Cardiac septum (tissue), 1 donor: ENCODE measurements at regions not wholly inside any gene's neighbourhood (a gene's known extent, or its start where the extent isn't known, plus 50 kb on each side); places are given as distances from the start of the nearest gene placed in this dataset.

ENCODE experiments used
- DNase-seq: peaks from one replicate; pipeline ENCODE4 v3.0.0-alpha.2; 2020; ENCODE audit warnings: low spot score
- intact Hi-C: fragments of 100-400 bp; cut with DNase I; formaldehyde crosslinking; loops from one replicate; pipeline ENCODE4 v1.14.0; 2022
- donor health status: DM: no; HTN: no; CAD: no.

GRCh38 chr9:88193766-88194165 is 55.5 kb upstream of the SPATA31C2 start:
- intact Hi-C loops: no loop called here
- no peak for DNase-seq

GRCh38 chr9:88191456-88191855 is 53.2 kb upstream of the SPATA31C2 start:
- no peak for DNase-seq
- intact Hi-C loops: no loop called here

GRCh38 chr9:88189371-88189770 is 51.1 kb upstream of the SPATA31C2 start:
- DNase-seq: no peak
- intact Hi-C loops: no loop called here
